ENCODE measurements at regions not wholly inside any gene's neighbourhood (a gene's known extent, or its start where the extent isn't known, plus 50 kb on each side); places are given as distances from the start of the nearest gene placed in this dataset.

GRCh38 chr13:68523838-68524424, 1293.8 kb upstream of the PCDH9 start:
- TF ChIP-seq CTCF (IDR thresholded peaks at IDR 0.05; ENCODE audit: insufficient read depth, low read length, poor library complexity, severe bottlenecking) (no peak), EZH2phosphoT487 (conservative IDR thresholded peaks at IDR 0.05; ENCODE audit: low read length) (no peak)
- Histone ChIP-seq H3K27me3 (ENCODE audit: low read length) (no peaks in the 10 kb centered on the region), H3K27ac (ENCODE audit: low read depth, low read length) (no peak overlapping the region), H3K9me2 (replicated peaks; ENCODE audit: insufficient read depth, low read length) (no peaks in the 10 kb centered on the region), H3K4me2 (ENCODE audit: low read depth, low read length, poor library complexity, severe bottlenecking) (no peak overlapping the region), H3F3A (ENCODE audit: insufficient read depth) (no peaks in the 10 kb centered on the region), H3K9me3 (ENCODE audit: insufficient read depth, low read length) (no peaks in the 10 kb centered on the region), H3K79me2 (ENCODE audit: insufficient read depth, low read length) (no peaks in the 10 kb centered on the region), H3K36me3 (ENCODE audit: low read length) (no peaks in the 10 kb centered on the region), H4K20me1 (ENCODE audit: low read depth, low read length) (no peaks in the 10 kb centered on the region), H3K4me3 (ENCODE audit: insufficient read depth, low read length, poor library complexity, severe bottlenecking) (no peak overlapping the region), H3K9ac (ENCODE audit: low read length) (no peak overlapping the region), H2AFZ (ENCODE audit: low read depth, low read length, severe bottlenecking) (no peak overlapping the region)

GRCh38 chr13:68522184-68522583, 1292.0 kb upstream of the PCDH9 start:
- no peaks in the 10 kb centered on the region for H3K27me3 ChIP-seq (ENCODE audit: low read length)
- no peak overlapping the region for H3K4me3 ChIP-seq (ENCODE audit: insufficient read depth, low read length, poor library complexity, severe bottlenecking)
- H3K79me2 ChIP-seq (ENCODE audit: insufficient read depth, low read length) = no peaks in the 10 kb centered on the region
- no peak for TF ChIP-seq EZH2phosphoT487 (conservative IDR thresholded peaks at IDR 0.05; ENCODE audit: low read length)
- no peak for TF ChIP-seq CTCF (IDR thresholded peaks at IDR 0.05; ENCODE audit: insufficient read depth, low read length, poor library complexity, severe bottlenecking)
- no peak overlapping the region for H3K9ac ChIP-seq (ENCODE audit: low read length)
- H2AFZ ChIP-seq (ENCODE audit: low read depth, low read length, severe bottlenecking) = no peak overlapping the region
- no peaks in the 10 kb centered on the region for H3F3A ChIP-seq (ENCODE audit: insufficient read depth)
- no peak overlapping the region for H3K4me2 ChIP-seq (ENCODE audit: low read depth, low read length, poor library complexity, severe bottlenecking)
- H3K9me3 ChIP-seq (ENCODE audit: insufficient read depth, low read length) = no peaks in the 10 kb centered on the region
- no peak overlapping the region for H3K27ac ChIP-seq (ENCODE audit: low read depth, low read length)
- H3K9me2 ChIP-seq (replicated peaks; ENCODE audit: insufficient read depth, low read length) = no peaks in the 10 kb centered on the region
- no peaks in the 10 kb centered on the region for H3K36me3 ChIP-seq (ENCODE audit: low read length)
- H4K20me1 ChIP-seq (ENCODE audit: low read depth, low read length) = no peaks in the 10 kb centered on the region

- no peaks in the 10 kb centered on the region for H3K27me3 ChIP-seq (ENCODE audit: low read length)
- H3K36me3 ChIP-seq (ENCODE audit: low read length) = no peaks in the 10 kb centered on the region
- peak overlapping the region; percentile 38 for H3K4me2 ChIP-seq (ENCODE audit: low read depth, low read length, poor library complexity, severe bottlenecking)
- no peaks in the 10 kb centered on the region for H3K9me2 ChIP-seq (replicated peaks; ENCODE audit: insufficient read depth, low read length)
- no peak overlapping the region for H3K4me3 ChIP-seq (ENCODE audit: insufficient read depth, low read length, poor library complexity, severe bottlenecking)
- TF ChIP-seq CTCF (IDR thresholded peaks at IDR 0.05; ENCODE audit: insufficient read depth, low read length, poor library complexity, severe bottlenecking) (no peak), EZH2phosphoT487 (conservative IDR thresholded peaks at IDR 0.05; ENCODE audit: low read length) (no peak)
- H3K79me2 ChIP-seq (ENCODE audit: insufficient read depth, low read length) = no peaks in the 10 kb centered on the region
- peak overlapping the region; percentile 48 for H2AFZ ChIP-seq (ENCODE audit: low read depth, low read length, severe bottlenecking)
- H3K9ac ChIP-seq (ENCODE audit: low read length) = no peak overlapping the region
- no peaks in the 10 kb centered on the region for H3F3A ChIP-seq (ENCODE audit: insufficient read depth)
- no peak overlapping the region for H3K27ac ChIP-seq (ENCODE audit: low read depth, low read length)
- no peaks in the 10 kb centered on the region for H4K20me1 ChIP-seq (ENCODE audit: low read depth, low read length)
- H3K9me3 ChIP-seq (ENCODE audit: insufficient read depth, low read length) = peaks cover 6% of the 10 kb centered on the region; the same call in 1 of the 2 replicates
Observed at GRCh38 chr13:68509734-68510621, 1279.8 kb upstream of the PCDH9 start.
